B cell (primary cell): ENCODE measurements at regions not wholly inside any gene's neighbourhood (a gene's known extent, or its start where the extent isn't known, plus 50 kb on each side); places are given as distances from the start of the nearest gene placed in this dataset.

Experiments
- CTCF ChIP-seq: fragments of 200-600 bp; IDR thresholded peaks from one replicate; pipeline ENCODE4 v1.8.0; 2022; ENCODE audit warnings: antibody characterized with exemption, mild to moderate bottlenecking
- EZH2 ChIP-seq: IDR thresholded peaks from 2 replicates; pipeline ENCODE4 v1.6.1; 2012; ENCODE audit warnings: borderline replicate concordance, low read depth, mild to moderate bottlenecking, moderate library complexity, low read length; ENCODE audit not compliant: insufficient read depth, poor library complexity, severe bottlenecking

GRCh38 chr5:24353016-24353415 lies 291.8 kb downstream of the CDH10 start:
- TF ChIP-seq CTCF (no peak), EZH2 (no peak)
